Parathyroid adenoma (tissue), 2 donors: ENCODE measurements at regions not wholly inside any gene's neighbourhood (a gene's known extent, or its start where the extent isn't known, plus 50 kb on each side); places are given as distances from the start of the nearest gene placed in this dataset.

Experiments used
- H2AFZ ChIP-seq: fragments of 300-600 bp; sonication (generic); one replicate; pipeline ENCODE4 v1.7.0; 2017; ENCODE audit warnings: antibody characterized with exemption, mild to moderate bottlenecking
- H3K27ac ChIP-seq: fragments of 300-600 bp; sonication (generic); one replicate; pipeline ENCODE4 v1.7.0; 2017
- H3K27me3 ChIP-seq: fragments of 300-600 bp; sonication (generic); one replicate; pipeline ENCODE4 v1.7.0; 2017; ENCODE audit warnings: low read length; ENCODE audit not compliant: control insufficient read depth, insufficient read depth
- H3K36me3 ChIP-seq: fragments of 300-600 bp; sonication (generic); one replicate; pipeline ENCODE4 v1.7.0; 2017; ENCODE audit warnings: low read length; ENCODE audit not compliant: control insufficient read depth, insufficient read depth
- H3K4me1 ChIP-seq: fragments of 300-600 bp; sonication (generic); one replicate; pipeline ENCODE4 v1.7.0; 2017; ENCODE audit warnings: control low read depth
- H3K4me2 ChIP-seq: fragments of 300-600 bp; sonication (generic); one replicate; pipeline ENCODE4 v1.7.0; 2017; ENCODE audit warnings: low read length
- H3K4me3 ChIP-seq: fragments of 300-600 bp; sonication (generic); one replicate; pipeline ENCODE4 v1.7.0; 2017; ENCODE audit warnings: low read depth, low read length
- H3K79me2 ChIP-seq: fragments of 300-600 bp; sonication (generic); one replicate; pipeline ENCODE4 v1.7.0; 2017; ENCODE audit warnings: control low read depth
- H3K9ac ChIP-seq: fragments of 300-600 bp; sonication (generic); one replicate; pipeline ENCODE4 v1.7.0; 2017; ENCODE audit warnings: mild to moderate bottlenecking
- H3K9me3 ChIP-seq: fragments of 300-600 bp; sonication (generic); one replicate; pipeline ENCODE4 v1.7.0; 2017; ENCODE audit warnings: low read length; ENCODE audit not compliant: control insufficient read depth
- TF ChIP-seq, protein P1 (sequence below): fragments of 300-600 bp; sonication (generic); IDR thresholded peaks from one replicate; pipeline ENCODE4 v1.7.0; 2017; ENCODE audit warnings: antibody characterized with exemption, mild to moderate bottlenecking
- donor health status: primary hyperparathyroidism.

DNA sequence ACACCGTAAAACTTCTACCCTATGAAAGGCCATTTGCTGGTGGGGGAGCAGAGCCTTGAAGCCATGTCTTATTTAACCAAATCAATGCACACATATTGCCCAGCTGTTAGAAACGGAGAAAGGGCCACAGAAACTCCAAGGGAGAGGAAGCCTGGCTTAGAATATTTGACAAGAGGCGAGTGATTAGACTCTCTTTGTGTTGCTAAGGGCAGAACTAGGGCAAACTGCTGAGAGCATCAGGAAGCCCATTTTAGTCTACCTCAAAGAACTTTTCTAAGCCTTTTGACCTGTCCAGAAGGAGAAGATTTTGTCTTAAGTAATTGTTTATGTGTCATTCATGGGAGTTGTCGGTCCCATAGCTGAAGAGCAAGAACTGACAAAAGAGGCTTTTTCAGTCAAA is 54.4 kb upstream of the CELF4 start:
- no peaks in the 10 kb centered on the region for H3K9me3 ChIP-seq
- H3K4me2 ChIP-seq: no peak overlapping the region

DNA sequence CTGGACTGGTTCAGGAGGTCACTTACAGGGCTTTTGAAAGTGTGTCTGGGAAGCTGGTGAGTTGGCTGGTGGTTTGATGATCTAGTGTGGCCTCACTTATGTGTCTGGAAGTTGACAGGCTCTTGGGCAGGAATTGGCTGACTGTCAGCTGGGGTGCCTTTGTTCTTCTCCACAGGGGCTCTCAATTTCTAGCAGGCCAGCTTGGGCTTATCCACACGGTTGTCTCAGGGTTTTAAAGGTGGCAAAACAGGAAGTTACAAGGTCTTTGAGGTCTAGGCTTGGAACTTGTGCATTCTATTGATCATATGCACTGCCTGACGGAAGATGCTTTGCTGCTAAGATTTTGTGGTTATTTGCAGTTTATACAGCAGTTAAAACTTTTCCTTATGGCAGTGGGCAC is 52.0 kb upstream of the CELF4 start:
- TF ChIP-seq, protein P1, sequence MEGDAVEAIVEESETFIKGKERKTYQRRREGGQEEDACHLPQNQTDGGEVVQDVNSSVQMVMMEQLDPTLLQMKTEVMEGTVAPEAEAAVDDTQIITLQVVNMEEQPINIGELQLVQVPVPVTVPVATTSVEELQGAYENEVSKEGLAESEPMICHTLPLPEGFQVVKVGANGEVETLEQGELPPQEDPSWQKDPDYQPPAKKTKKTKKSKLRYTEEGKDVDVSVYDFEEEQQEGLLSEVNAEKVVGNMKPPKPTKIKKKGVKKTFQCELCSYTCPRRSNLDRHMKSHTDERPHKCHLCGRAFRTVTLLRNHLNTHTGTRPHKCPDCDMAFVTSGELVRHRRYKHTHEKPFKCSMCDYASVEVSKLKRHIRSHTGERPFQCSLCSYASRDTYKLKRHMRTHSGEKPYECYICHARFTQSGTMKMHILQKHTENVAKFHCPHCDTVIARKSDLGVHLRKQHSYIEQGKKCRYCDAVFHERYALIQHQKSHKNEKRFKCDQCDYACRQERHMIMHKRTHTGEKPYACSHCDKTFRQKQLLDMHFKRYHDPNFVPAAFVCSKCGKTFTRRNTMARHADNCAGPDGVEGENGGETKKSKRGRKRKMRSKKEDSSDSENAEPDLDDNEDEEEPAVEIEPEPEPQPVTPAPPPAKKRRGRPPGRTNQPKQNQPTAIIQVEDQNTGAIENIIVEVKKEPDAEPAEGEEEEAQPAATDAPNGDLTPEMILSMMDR: no peak
- H2AFZ ChIP-seq: no peak overlapping the region
- no peaks in the 10 kb centered on the region for H3K36me3 ChIP-seq
- no peaks in the 10 kb centered on the region for H3K79me2 ChIP-seq
- H3K4me1 ChIP-seq: no peaks in the 10 kb centered on the region
- H3K9ac ChIP-seq: no peak overlapping the region
- H3K9me3 ChIP-seq: no peaks in the 10 kb centered on the region
- no peak overlapping the region for H3K27ac ChIP-seq
- no peaks in the 10 kb centered on the region for H3K27me3 ChIP-seq
- H3K4me2 ChIP-seq: no peak overlapping the region
- H3K4me3 ChIP-seq: no peak overlapping the region

More for the DNA sequence above, 54.4 kb upstream of the CELF4 start:
- no peak overlapping the region for H3K9ac ChIP-seq
- H3K4me1 ChIP-seq: no peaks in the 10 kb centered on the region
- H2AFZ ChIP-seq: no peak overlapping the region
- H3K27me3 ChIP-seq: no peaks in the 10 kb centered on the region
- H3K79me2 ChIP-seq: no peaks in the 10 kb centered on the region
- no peak overlapping the region for H3K4me3 ChIP-seq
- TF ChIP-seq, protein P1: no peak
- H3K36me3 ChIP-seq: no peaks in the 10 kb centered on the region
- H3K27ac ChIP-seq: no peak overlapping the region
